Jurkat, Clone E6-1 (cell line): ENCODE measurements at regions not wholly inside any gene's neighbourhood (a gene's known extent, or its start where the extent isn't known, plus 50 kb on each side); places are given as distances from the start of the nearest gene placed in this dataset.

Source experiments
- DNase-seq: peaks from one replicate; pipeline ENCODE4 v3.0.0-alpha.2; 2011; ENCODE audit warnings: low read depth, low spot score
- H3K4me3 ChIP-seq: 2 replicates; pipeline ENCODE4 v1.5.1; 2011; ENCODE audit warnings: mild to moderate bottlenecking, low read length, control low read depth, moderate library complexity

GRCh38 chr15:52984507-52984906 is 194.4 kb upstream of the ONECUT1 start:
- no peak for DNase-seq
- H3K4me3 ChIP-seq: no peak overlapping the region

- DNase-seq: no peak
- no peak overlapping the region for H3K4me3 ChIP-seq
Observed at GRCh38 chr15:52980446-52980845, 190.3 kb upstream of the ONECUT1 start.

- DNase-seq: no peak
- H3K4me3 ChIP-seq: no peak overlapping the region
Observed at GRCh38 chr15:52976516-52977075, 186.5 kb upstream of the ONECUT1 start.

DNA sequence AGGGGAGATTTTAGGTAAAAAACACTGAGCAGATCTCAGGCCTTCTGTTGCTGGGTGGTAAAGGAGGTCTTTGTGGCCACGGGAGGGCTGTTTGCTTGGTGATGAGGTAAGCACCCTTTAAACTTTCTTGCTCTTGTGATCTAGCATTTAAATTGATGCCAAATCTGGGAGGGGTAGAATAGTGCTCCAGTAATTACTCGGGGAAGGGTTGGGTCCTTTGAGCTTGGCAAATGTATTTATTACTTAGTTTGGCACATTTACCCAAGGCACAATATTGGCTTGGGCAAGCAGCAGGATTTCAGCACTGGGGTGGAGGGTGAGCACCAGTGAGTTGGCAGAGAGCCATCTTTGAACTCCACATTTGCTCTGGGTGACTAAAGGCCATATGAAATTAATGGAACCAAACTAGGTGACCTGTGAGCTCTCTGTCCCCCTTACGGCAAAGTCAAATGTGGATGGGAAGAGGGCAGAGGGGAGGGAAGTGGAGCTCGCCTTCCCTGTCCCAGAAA is 185.9 kb upstream of the ONECUT1 start:
- no peak overlapping the region for H3K4me3 ChIP-seq
- DNase-seq: no peak

DNA sequence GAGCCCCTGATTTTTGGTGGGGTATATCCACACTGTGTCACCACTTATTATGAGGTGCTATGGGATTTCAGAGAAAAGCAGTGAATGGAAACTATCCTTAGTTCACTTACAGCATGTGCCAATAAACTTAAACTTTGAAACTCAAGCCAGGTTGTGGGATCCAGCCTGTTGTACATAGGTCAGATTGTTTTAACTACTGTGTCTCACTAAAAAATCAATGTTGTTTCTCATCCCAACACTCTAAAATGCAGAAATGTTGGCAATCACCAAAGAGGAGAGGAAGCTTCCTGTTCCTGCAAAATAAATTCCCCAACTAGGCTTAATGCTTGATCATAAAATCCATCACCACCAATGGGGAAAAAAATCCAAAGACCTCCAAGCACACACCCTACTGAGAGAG is 173.7 kb upstream of the ONECUT1 start:
- DNase-seq: no peak
- no peak overlapping the region for H3K4me3 ChIP-seq

DNA sequence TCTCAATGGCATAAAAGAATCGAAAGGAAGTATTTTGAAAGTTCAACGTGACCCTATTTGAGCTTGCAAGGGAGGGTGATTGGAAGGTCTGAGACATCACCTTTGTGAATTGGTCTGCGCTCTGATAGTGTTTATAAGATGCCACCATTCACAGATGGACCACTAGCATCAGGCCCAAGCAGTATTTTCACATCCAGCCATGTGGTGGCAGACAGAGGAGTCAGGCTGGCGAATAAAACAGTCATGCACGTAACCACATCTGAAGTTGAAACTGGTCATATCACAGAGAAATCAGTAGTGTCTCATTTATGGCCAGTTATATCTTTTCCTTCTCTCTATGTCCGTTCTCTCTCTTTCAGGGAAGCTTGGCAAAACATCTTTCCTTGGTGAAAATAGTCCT is 170.1 kb upstream of the ONECUT1 start:
- H3K4me3 ChIP-seq: no peak overlapping the region
- DNase-seq: no peak

- no peak for DNase-seq
- no peak overlapping the region for H3K4me3 ChIP-seq
Observed at GRCh38 chr15:52943746-52944145, 153.6 kb upstream of the ONECUT1 start.

DNA sequence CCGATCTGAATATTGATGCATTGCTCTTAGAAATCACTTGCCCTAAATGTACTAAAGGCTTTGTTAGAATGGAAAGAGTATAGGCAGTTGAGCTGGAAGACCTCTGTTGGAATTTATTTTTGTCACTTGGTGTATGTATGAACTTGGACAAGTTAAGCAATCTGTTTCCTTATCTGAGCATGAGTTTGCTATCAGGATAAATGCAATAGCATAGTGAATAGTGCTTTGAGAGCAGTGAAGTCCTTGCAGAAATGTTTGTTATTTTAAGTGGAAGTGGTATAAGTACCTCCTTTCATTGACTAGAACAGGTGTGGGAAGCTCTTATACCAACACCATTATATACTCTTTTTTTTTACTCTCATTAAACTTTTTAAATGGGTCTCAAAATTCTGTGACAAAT is 146.4 kb upstream of the ONECUT1 start:
- no peak overlapping the region for H3K4me3 ChIP-seq
- no peak for DNase-seq

DNA sequence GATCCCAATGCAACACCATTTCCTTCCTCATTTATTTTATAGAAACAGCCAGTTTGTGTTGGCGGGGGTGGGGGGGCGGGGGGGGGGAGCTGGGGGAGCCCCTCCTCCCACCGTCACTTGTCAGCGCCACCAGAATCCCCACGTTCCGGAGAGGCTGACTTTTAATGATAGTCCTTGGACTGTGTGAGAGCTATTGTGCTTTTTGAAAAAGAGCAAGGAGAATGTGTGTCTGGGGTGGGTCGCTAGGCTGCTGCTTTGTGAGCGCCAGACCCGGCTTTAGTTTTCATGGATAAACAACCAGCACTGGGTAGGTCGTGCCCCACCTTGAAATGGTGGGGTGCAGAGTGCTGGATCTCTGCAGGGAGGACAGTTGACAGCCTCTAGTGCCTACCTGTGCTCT is 135.0 kb upstream of the ONECUT1 start:
- no peak for DNase-seq

DNA sequence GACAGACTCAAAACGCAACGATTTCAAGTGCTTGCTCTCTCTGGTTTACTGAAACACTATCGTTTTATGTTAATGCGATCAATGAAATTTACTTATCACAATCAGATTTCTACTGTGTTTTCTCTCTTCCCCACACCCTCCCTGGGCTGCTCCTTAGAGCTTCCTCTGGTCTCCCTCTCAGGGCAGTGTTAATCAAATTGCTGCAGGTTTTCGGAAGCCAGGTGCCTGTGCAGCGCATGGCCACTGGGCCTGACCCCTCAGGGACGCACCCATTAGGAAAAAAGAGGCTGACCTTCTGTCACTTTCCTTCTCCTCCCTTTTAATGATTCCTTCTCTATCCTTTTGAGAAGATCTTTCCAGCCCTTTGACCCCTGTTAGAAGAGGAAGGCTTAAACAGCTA is 134.5 kb upstream of the ONECUT1 start:
- H3K4me3 ChIP-seq: no peak overlapping the region
- DNase-seq: no peak

More for the DNA sequence above, 135.0 kb upstream of the ONECUT1 start:
- no peak overlapping the region for H3K4me3 ChIP-seq

DNA sequence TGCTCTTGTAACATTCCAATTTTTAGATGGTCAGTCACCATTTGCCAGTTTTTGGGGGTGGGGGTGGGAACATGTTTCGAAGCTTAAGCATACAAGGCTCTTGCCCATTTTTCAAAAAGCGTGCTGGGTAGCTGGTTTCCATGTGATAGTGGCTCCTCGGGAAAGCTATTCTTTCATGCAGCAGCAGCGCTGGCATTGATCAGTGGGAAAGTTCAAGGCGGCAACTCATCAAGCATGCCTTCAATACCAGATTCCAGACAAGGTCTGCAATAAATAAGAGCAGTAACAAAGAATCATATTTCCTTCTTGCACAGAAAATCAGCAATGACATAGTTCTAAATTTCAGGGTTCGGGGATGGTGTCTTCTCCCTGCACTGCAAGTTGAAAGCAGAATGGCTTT is 133.5 kb upstream of the ONECUT1 start:
- no peak overlapping the region for H3K4me3 ChIP-seq
- no peak for DNase-seq

GRCh38 chr15:52922871-52923270 is 132.7 kb upstream of the ONECUT1 start:
- no peak for DNase-seq
- no peak overlapping the region for H3K4me3 ChIP-seq

GRCh38 chr15:52912172-52912571 is 122.0 kb upstream of the ONECUT1 start:
- no peak for DNase-seq
- no peak overlapping the region for H3K4me3 ChIP-seq

DNA sequence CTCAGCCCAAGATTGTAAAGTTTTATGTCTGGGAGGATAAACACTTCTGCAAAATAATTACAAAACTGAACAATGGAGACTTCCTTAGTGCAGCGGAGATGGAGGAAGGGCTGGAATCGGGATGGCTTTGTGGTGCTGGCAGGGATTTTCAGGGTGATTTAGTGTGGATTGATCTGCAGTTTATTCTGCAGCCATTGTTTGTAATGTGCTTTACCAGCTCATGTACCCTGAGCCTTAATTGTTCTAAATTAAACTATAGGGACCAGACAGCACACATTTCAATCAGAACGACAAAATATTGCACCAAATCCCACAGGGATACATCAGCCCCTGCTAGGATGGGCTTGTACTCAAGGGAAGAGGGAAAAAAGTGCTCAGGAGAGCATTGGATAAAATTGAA is 103.2 kb upstream of the ONECUT1 start:
- no peak for DNase-seq
- no peak overlapping the region for H3K4me3 ChIP-seq

DNA sequence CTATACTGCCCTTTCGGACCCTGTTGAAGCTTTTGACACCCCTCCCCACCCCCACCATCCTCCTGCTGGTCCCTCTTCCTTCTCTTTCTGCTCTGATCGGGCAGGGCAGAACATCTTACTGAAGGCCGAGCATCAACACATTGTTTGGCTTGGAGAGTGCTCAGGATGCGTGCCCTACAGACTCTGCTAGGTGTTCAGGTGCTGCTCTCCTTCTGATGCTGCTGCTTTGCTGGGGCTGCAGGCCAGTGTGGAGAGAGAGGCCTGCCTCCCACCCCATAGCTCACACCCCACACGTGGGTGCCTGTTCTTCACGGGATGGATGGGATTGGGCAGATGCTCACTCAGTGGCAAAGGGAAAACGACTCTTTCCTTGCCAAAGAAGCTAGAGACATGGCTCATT is 89.8 kb upstream of the ONECUT1 start:
- no peak overlapping the region for H3K4me3 ChIP-seq
- DNase-seq: no peak

GRCh38 chr15:52879145-52879544 is 89.0 kb upstream of the ONECUT1 start:
- H3K4me3 ChIP-seq: no peak overlapping the region
- DNase-seq: no peak

DNA sequence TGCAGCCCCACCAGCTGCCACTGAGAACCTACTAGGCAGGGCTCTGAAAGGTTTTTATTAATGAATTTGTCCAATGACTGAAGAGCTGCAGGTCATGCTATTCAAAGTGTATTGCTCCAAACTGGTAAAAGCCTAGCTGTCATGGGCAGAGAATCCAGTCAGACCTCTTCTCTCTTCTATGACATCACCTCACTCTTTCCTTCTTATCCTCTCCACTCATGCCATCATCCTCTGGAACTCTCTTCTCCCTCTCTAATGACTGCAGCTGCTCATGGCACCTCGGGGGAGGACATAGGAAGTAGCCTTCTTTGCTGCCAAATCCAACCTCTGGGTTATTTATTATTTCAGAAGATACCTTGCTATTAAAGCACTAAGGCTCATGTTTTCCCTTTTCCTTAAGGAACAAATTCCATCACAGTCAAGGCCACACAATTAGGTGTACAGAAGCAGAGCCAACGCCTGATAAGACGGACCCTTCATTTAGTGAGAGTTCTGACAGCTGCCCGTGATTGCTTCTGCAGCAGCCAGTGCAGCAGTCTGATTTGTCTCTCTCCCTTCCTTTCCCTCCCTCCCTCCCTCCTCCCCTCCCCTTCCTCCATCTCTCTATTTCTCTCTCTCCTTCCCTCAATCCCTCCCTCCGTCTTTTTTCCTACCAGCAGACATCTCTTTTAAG is 87.0 kb upstream of the ONECUT1 start:
- no peak for DNase-seq
- no peak overlapping the region for H3K4me3 ChIP-seq

- no peak overlapping the region for H3K4me3 ChIP-seq
- no peak for DNase-seq
Observed at GRCh38 chr15:52872036-52872818, 82.1 kb upstream of the ONECUT1 start.

- H3K4me3 ChIP-seq: no peak overlapping the region
Observed at GRCh38 chr15:52870015-52870414, 79.9 kb upstream of the ONECUT1 start.

DNA sequence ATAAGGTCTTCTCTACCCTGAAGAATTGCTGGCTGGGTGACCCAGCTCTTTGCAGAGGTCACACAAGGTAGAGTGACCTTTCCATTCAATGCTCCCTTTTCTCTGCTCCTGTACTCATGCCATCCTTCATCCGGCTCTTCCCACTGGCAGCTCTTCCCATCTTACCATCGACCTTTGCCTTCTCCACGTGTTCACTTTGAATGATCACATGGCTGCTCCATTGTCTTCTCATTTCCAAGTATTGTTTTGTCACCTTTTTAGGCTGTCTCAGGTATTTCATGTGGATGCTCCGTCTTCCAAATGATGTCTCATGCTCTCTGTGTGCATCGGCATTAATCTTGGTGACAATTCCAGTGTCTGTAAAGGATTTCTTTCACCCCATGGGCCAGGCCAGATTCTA is 76.6 kb upstream of the ONECUT1 start:
- no peak overlapping the region for H3K4me3 ChIP-seq
- DNase-seq: no peak

More at GRCh38 chr15:52870015-52870414, 79.9 kb upstream of the ONECUT1 start:
- DNase-seq: no peak
